PC-3 (cell line): ENCODE measurements at regions not wholly inside any gene's neighbourhood (a gene's known extent, or its start where the extent isn't known, plus 50 kb on each side); places are given as distances from the start of the nearest gene placed in this dataset.

ENCODE experiments used
- ATAC-seq: fragments of 200-7000 bp; cut with Tn5 transposase; 2 replicates; pipeline ENCODE4 v1.9.1; 2020; ENCODE audit warnings: mild to moderate bottlenecking, moderate library complexity
- BruUV-seq: library from RNA; stranded (reverse); fragments of 400-500 nt; replicated peaks from 2 replicates; lab custom pipeline; 2021; lab: Mats Ljungman, UMichigan
- CTCF ChIA-PET: fragments of 300-600 bp; sonication (Branson Sonifier 250); formaldehyde crosslinking; loops from one replicate; lab custom pipeline; 2022; ENCODE audit warnings: antibody characterized with exemption; lab: Charles Lee
- POLR2A ChIA-PET: fragments of 300-600 bp; sonication (Branson Sonifier 250); formaldehyde crosslinking; loops from one replicate; lab custom pipeline; 2022; ENCODE audit warnings: antibody characterized with exemption; ENCODE audit not compliant: unreplicated experiment; lab: Charles Lee
- DNase-seq: peaks from one replicate; pipeline ENCODE4 v3.0.0-alpha.2; 2015
- H2AFZ ChIP-seq: fragments of 300-600 bp; sonication (generic); 2 replicates; pipeline ENCODE4 v1.6.0; 2016; ENCODE audit warnings: antibody characterized with exemption, low read length
- H3F3A ChIP-seq: fragments of 300-600 bp; sonication (generic); one replicate; pipeline ENCODE4 v1.6.0; 2017; ENCODE audit warnings: antibody characterized with exemption, low read length, control low read depth, mild to moderate bottlenecking; ENCODE audit not compliant: unreplicated experiment
- H3K27ac ChIP-seq: fragments of 300-600 bp; sonication (generic); 2 replicates; pipeline ENCODE4 v1.5.1; 2016; ENCODE audit warnings: mild to moderate bottlenecking, low read length
- H3K27me3 ChIP-seq: fragments of 300-600 bp; sonication (generic); 2 replicates; pipeline ENCODE4 v1.6.1; 2016; ENCODE audit warnings: low read length, mixed read lengths
- H3K36me3 ChIP-seq: fragments of 300-600 bp; sonication (generic); 2 replicates; pipeline ENCODE4 v1.6.1; 2016; ENCODE audit warnings: low read depth, mixed run types, low read length, mixed read lengths
- H3K4me1 ChIP-seq: fragments of 300-600 bp; sonication (generic); 2 replicates; pipeline ENCODE4 v1.5.1; 2016; ENCODE audit warnings: low read length; ENCODE audit not compliant: insufficient read depth
- H3K4me2 ChIP-seq: fragments of 300-600 bp; sonication (generic); 2 replicates; pipeline ENCODE4 v1.6.0; 2016; ENCODE audit warnings: low read length
- H3K4me3 ChIP-seq: fragments of 300-600 bp; sonication (generic); 2 replicates; pipeline ENCODE4 v1.5.1; 2016; ENCODE audit warnings: mild to moderate bottlenecking, low read length, mixed read lengths
- H3K79me2 ChIP-seq: fragments of 300-600 bp; sonication (generic); 2 replicates; pipeline ENCODE4 v1.6.1; 2017; ENCODE audit warnings: low read length, mixed read lengths
- H3K9ac ChIP-seq: fragments of 300-600 bp; sonication (generic); 2 replicates; pipeline ENCODE4 v1.6.0; 2016; ENCODE audit warnings: mild to moderate bottlenecking, low read length
- H3K9me2 ChIP-seq: fragments of 300-600 bp; sonication (generic); replicated peaks from 2 replicates; pipeline ENCODE4 v1.6.1; 2016; ENCODE audit warnings: mixed run types, low read length, mixed read lengths
- H3K9me3 ChIP-seq: fragments of 300-600 bp; sonication (generic); 2 replicates; pipeline ENCODE4 v1.6.1; 2016; ENCODE audit warnings: low read length, mixed read lengths
- H4K20me1 ChIP-seq: fragments of 300-600 bp; sonication (generic); 2 replicates; pipeline ENCODE4 v1.6.1; 2016; ENCODE audit warnings: low read length, mixed read lengths
- EZH2 ChIP-seq: fragments of 300-600 bp; sonication (generic); IDR thresholded peaks from one replicate; pipeline ENCODE4 v1.6.1; 2017; ENCODE audit warnings: antibody characterized with exemption, mild to moderate bottlenecking, low read length; ENCODE audit not compliant: unreplicated experiment
- EZH2phosphoT487 ChIP-seq: fragments of 300-600 bp; sonication (generic); IDR thresholded peaks from 2 replicates; pipeline ENCODE4 v1.6.1; 2018; ENCODE audit warnings: mild to moderate bottlenecking, antibody characterized with exemption, low read length, borderline replicate concordance
- intact Hi-C: fragments of 100-400 bp; cut with micrococcal nuclease; formaldehyde crosslinking; loops from 2 replicates; pipeline ENCODE4 v1.9.0; 2023
- TF ChIP-seq, protein P1 (sequence below): fragments of 300-600 bp; sonication (generic); conservative IDR thresholded peaks from 2 replicates; pipeline ENCODE4 v1.5.1; 2017; ENCODE audit warnings: antibody characterized with exemption, low read depth, mild to moderate bottlenecking, low read length

DNA sequence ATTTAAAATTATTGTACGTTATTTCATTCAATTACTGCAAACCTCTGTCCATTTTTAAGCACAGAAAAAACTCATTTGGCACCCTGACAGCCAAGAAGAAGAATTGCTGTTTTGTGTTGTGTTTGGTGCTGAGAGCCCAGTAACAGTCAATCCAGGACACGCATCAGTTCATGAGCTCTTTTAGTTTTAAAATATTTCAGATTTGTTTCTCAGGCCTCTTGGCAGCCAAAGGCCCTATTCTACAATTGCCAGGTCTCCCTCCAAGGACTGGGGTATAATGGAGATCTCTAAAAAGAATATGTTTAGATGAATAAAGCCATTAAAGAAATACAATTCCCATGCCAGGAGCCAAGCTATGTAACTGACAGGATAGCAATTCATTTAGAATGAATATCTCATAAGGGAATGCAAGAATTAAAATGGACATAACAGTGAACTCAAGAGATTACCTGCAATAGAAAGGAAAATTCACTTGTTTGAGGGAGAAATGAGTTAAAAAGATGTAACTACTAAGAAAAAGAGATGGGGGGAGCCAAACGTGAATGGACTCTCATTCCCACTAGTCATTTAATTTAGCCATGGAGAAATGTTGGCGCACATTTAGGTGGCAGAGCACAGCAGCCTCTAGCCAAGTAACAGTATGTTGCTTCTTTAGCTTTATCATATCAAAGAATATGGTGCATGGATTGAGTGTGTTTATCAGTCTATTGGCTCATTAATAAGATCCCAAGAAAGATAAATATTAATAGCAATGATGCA, 140.6 kb upstream of the PELI2 start:
- Histone ChIP-seq H3K4me3 (no peak overlapping the region), H3K27me3 (peaks cover 8% of the 10 kb centered on the region; the same call in 1 of the 2 replicates), H4K20me1 (no peaks in the 10 kb centered on the region), H3K79me2 (no peaks in the 10 kb centered on the region), H2AFZ (no peak overlapping the region), H3K9me3 (0 out of 2 replicates have a peak, but pooled peaks cover 3% of the 10 kb centered on the region), H3K4me1 (no peaks in the 10 kb centered on the region), H3K36me3 (no peaks in the 10 kb centered on the region), H3K27ac (no peak overlapping the region), H3K4me2 (no peak overlapping the region), H3K9me2 (no peaks in the 10 kb centered on the region), H3K9ac (no peak overlapping the region), H3F3A (no peaks in the 10 kb centered on the region)
- no peak for ATAC-seq
- CTCF ChIA-PET, result no interaction called here
- TF ChIP-seq EZH2phosphoT487, result no peak
- TF ChIP-seq, protein P1, sequence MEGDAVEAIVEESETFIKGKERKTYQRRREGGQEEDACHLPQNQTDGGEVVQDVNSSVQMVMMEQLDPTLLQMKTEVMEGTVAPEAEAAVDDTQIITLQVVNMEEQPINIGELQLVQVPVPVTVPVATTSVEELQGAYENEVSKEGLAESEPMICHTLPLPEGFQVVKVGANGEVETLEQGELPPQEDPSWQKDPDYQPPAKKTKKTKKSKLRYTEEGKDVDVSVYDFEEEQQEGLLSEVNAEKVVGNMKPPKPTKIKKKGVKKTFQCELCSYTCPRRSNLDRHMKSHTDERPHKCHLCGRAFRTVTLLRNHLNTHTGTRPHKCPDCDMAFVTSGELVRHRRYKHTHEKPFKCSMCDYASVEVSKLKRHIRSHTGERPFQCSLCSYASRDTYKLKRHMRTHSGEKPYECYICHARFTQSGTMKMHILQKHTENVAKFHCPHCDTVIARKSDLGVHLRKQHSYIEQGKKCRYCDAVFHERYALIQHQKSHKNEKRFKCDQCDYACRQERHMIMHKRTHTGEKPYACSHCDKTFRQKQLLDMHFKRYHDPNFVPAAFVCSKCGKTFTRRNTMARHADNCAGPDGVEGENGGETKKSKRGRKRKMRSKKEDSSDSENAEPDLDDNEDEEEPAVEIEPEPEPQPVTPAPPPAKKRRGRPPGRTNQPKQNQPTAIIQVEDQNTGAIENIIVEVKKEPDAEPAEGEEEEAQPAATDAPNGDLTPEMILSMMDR, result no peak
- TF ChIP-seq EZH2, result no peak
- POLR2A ChIA-PET, result no interaction called here
- intact Hi-C loops, result no loop called here
- no peak for DNase-seq
- BruUV-seq, result no TSS peak

DNA sequence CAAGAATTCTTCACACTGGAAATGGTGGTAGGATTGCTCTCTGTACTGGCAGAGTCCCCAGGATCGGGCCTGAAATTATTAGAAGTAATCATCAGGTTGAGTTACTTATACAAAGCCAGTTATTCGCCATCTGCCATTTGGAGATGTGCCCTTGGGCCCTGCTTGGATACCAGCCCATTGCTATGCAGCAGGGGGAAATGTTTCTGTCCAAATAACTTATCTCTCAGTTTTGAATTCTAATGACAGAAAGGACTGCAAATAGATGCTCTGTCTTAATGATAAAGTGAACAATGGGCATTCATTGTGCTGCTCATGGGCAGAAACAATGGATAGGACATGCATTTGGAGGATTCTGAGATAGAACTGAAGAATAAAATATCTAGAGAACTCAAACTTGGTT, 139.1 kb upstream of the PELI2 start:
- H3K9me3 ChIP-seq, result 0 out of 2 replicates have a peak, but pooled peaks cover 3% of the 10 kb centered on the region
- BruUV-seq, result no TSS peak
- ATAC-seq (no peak), DNase-seq (no peak)
- H3K9me2 ChIP-seq, result no peaks in the 10 kb centered on the region
- H3K79me2 ChIP-seq, result no peaks in the 10 kb centered on the region
- TF ChIP-seq, protein P1, result no peak
- TF ChIP-seq EZH2phosphoT487, result no peak
- TF ChIP-seq EZH2, result no peak
- H3K4me2 ChIP-seq, result no peak overlapping the region
- no peaks in the 10 kb centered on the region for H3F3A ChIP-seq
- no peaks in the 10 kb centered on the region for H3K4me1 ChIP-seq
- H3K27ac ChIP-seq, result no peak overlapping the region
- POLR2A ChIA-PET, result no interaction called here
- no peak overlapping the region for H2AFZ ChIP-seq
- H3K36me3 ChIP-seq, result no peaks in the 10 kb centered on the region
- H3K4me3 ChIP-seq, result no peak overlapping the region
- H3K9ac ChIP-seq, result no peak overlapping the region
- no peaks in the 10 kb centered on the region for H4K20me1 ChIP-seq
- H3K27me3 ChIP-seq, result peaks cover 19% of the 10 kb centered on the region
- intact Hi-C loops, result no loop called here
- CTCF ChIA-PET, result no interaction called here

DNA sequence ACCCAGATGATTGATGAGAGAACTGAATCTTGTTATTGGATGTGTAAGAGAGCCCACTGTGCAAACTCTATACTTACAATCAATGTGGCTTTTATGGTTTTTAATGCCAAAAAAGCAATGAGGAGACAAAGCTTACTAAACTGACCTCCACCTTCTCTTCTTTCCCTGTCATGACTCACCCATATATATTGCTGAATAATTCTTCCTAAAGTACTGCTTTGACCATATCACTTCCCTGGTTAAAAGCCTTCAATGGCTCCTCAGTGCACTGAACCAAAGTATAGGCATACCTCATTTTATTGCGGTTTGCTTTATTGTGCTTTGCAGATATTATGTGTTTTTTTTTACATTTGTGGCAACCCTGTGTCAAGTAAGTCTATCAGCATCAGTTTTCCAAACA, 138.4 kb upstream of the PELI2 start:
- H4K20me1 ChIP-seq, result no peaks in the 10 kb centered on the region
- no peaks in the 10 kb centered on the region for H3F3A ChIP-seq
- ChIA-PET POLR2A (no interaction called here), CTCF (no interaction called here)
- no peak for DNase-seq
- no peak overlapping the region for H3K27ac ChIP-seq
- intact Hi-C loops, result no loop called here
- no peak overlapping the region for H3K4me3 ChIP-seq
- no peaks in the 10 kb centered on the region for H3K4me1 ChIP-seq
- TF ChIP-seq, protein P1, result no peak
- TF ChIP-seq EZH2 (no peak), EZH2phosphoT487 (no peak)
- H3K27me3 ChIP-seq, result peaks cover 26% of the 10 kb centered on the region
- no peak overlapping the region for H3K9ac ChIP-seq
- H3K9me3 ChIP-seq, result 0 out of 2 replicates have a peak, but pooled peaks cover 3% of the 10 kb centered on the region
- BruUV-seq, result no TSS peak
- H3K36me3 ChIP-seq, result no peaks in the 10 kb centered on the region
- no peaks in the 10 kb centered on the region for H3K9me2 ChIP-seq
- no peak for ATAC-seq
- no peak overlapping the region for H2AFZ ChIP-seq
- H3K4me2 ChIP-seq, result no peak overlapping the region
- no peaks in the 10 kb centered on the region for H3K79me2 ChIP-seq
